Pons (tissue), 1 donor: ENCODE measurements at regions not wholly inside any gene's neighbourhood (a gene's known extent, or its start where the extent isn't known, plus 50 kb on each side); places are given as distances from the start of the nearest gene placed in this dataset.
"Not testable (repeated sequence)": the region's sequence is repeated elsewhere in the genome, so short reads cannot be mapped to it uniquely, and the experiment has no call there.

Source experiments
- DNase-seq: peaks from one replicate; pipeline ENCODE4 v3.0.0-alpha.2; 2016; ENCODE audit warnings: low spot score

DNA sequence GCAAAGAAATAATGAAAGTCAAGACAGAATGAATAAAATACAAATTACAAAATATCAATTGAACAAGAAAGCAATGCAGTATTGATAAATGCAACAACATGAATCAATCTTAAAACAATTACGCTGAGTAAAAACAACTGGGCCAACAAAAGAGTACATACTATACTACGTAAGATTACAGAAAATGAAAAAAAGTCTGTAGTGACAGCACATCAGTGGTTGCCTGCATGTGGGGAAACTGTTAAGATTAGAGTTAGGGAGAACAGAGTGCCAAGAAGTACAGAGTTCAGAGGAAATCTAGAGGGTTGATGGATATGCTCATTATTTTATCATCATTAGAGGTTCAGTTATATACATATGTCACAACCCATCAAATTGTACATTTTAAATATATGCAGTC is 706.6 kb upstream of the ACO1 start:
- DNase-seq, result no peak

DNA sequence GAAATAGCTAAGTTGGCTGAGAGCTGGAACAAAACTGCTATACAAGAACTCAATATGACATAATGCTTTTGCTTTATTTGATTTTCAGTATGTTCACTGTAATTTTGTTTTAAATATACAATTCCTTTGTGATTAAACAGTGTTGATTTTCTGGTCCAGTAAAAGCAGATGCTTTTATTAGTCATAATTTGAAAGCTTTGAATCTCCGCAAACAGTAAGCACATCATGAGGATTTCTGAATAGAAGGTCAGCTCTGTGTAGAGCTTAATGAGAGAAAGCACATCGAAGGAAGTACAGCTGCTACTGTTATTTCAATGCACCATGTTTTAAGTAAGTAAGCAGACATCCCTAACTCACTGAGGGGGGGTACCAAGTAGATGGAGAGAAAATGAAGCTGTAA is 701.3 kb upstream of the ACO1 start:
- no peak for DNase-seq

DNA sequence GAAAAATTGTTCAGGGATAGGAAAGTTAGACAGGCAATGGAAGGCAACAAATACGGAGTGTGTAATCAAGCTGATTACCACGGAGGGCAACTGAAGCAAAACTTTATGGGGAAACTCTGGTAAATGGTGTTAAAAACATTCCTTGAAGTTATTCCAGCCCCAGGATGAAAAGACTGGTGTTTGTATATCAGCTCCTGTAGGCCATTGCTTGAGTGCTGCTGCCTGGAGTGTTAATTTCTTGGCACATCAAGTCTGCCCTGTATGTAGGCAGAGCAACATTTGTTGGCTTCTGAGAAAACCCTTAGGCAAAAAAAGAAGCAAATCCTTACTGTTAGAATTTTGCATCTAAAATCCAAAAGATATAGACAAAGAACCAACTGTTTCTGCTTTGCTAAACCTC is 686.5 kb upstream of the ACO1 start:
- DNase-seq, result no peak

DNA sequence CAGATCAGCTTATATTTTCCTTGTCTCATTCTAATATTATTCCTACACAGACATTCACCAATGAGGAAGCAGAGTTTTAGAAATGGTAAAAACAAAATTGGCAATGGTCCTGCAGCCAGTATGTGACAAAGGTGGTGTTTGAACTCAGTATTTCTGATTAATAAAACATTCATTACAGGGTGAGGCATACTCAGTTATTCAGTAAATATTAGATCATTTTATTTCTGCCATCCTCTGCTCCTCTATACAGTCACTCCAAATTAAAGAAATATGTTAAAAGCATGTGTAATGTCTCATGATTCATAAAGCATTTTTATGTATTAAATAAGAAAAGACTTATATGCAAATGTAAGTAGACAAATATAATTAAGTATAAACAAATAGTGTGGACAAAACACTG is 684.6 kb upstream of the ACO1 start:
- no peak for DNase-seq

DNA sequence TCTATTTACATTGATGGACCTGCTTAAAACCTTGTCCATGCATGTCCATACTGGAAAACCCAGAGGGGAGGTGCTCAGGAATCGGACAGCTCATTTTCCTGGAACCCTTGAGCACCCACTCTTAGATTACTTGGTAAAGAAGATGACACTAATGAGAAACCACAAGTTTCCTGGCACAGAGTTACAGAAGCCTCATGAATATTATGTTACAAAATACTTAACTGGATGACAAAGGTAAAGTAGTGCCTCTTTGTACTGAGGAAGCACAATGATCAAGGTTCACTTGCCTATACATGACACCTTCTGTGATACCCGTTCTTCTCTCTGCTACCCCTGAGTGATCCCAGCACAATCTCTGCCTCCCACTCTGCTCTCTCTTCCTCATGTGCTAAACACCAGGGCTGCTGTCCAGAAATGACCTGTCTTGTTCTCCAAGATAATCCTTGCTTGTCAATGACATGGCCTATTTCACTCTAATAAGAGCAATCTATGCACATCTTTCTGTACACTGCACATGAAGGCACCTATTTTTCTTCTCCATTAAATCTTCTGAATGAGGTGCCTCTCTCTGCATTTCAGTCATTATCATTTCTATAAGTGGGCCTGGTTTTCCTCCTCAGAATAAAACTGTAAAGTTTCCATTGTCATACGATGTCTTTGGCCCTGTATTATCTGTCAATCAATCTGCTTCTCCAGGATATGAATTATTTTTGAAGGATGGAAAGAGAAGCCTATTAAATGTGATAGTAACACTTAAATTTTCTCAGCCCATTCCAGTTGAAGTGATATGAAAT is 684.0 kb upstream of the ACO1 start:
- DNase-seq, result no peak

DNA sequence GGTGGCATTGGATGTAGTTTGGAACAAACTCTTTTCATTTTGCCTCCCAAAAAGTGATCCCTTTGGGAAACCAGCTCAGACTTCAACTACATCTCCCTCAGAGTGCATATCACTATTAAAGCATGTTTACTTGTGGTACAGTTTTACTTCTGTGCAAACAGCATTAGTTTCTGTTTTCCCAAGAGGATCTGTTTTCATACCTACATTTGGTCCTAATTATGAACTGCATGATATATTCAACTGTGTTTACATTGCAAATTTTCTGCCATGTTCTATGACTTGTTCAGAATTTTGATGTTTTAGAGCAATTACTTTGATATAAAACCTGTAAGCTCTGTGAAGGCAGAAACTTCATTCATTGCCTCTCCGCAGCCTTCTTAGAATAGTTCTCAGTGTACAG is 681.5 kb upstream of the ACO1 start:
- DNase-seq, result no peak

DNA sequence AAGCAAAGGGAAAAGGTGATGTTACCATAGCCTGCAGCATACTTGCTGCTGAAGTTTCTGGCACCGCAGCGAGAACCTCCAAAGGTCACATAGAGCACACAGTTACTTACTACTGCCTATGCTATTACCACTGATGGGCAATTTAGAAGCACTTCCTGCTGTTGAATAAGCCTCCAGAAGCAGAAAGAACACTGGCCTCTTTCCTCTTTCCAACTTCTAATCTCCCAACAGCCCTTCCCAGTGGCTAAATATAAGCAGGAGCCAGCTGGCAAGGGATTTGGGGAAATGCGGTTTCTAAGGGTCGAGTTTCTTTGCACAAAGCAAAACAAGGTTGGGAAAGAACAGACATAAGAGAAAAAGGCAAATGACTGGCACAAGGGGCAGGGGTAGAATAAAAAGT is 669.2 kb upstream of the ACO1 start:
- no peak for DNase-seq

DNA sequence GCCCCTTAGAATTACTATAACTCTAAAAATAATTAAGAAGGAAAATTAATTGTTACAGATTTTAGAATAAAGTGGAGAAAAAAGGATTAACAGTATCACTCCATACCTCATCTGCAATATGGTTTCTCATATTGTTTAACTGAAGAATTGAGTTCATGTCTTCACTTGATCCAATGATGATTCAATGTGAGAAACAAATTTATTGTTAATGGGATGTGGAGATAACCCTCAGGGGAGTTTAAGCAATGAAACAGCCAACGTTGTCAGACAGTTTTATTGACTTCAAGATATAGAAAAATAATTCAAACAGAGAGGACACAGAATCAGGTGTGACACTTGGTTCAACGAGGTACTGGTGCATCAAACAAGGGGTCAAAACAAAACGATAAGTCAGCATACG is 665.2 kb upstream of the ACO1 start:
- DNase-seq, result no peak

DNA sequence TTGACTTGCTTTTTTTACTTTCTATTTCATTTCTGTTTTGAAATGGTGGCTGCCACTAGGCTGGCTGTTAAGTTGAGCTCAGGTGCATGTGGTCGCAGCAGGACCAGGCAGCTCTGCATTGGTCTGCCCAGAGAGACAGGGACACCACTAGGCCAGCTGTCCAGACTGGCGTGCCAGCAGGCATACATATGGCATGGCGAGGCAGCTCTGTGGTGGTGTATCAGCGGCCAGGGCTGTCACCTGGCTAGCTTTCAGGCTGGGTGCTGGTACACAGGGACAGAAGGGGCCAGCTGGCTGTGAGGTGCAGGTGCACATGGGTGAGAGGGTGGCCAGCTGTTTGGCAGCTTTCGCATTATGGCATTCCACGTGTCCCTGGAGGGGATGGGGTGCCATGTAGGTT is 654.0 kb upstream of the ACO1 start:
- DNase-seq, result no peak

DNA sequence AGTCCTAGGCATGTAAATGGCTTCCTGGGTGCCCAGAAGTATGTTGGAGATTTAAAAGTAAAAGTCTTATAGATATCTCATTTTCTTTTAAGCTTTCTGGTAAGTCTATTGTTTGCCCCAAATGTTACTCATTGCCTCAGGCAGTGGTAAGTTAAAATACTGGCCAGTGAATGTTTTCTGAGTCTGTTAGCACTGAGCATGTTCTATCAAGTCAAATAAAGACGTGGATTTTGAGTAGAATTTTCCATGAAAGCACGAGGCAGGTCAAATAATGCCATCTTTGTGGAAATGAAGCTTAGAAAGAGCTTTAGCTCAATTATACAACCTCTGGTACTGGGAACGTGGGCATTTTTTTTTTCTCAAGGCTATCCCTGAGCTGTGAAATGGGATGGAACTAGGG is 651.3 kb upstream of the ACO1 start:
- no peak for DNase-seq

DNA sequence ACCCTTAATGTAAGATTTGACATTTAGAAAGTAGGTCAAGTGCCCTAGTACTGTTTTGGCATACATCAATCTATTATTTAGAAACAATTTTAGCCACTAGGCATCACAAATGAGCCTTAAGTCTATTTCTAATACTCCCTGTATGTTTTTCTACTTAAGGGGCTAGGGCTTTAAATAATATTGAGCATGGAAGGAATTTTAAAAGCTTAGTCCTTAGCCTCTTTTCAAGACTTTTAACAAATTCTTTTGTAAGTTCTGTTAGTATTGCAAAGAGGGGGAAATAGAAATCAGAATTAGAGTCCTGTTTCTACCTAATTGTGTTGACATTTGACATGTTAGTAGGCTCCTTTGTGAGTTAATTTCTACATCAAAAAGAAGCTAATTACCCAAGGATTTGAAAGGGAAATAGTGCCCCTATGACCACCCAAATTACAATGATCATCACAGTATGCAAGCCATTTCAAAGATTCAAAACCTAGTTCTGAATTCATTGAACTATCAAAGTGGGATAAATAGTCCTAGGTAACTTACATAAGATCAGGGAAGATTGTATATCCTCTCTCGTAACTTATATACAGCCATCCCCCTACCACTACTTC is 647.8 kb upstream of the ACO1 start:
- DNase-seq, result no peak

DNA sequence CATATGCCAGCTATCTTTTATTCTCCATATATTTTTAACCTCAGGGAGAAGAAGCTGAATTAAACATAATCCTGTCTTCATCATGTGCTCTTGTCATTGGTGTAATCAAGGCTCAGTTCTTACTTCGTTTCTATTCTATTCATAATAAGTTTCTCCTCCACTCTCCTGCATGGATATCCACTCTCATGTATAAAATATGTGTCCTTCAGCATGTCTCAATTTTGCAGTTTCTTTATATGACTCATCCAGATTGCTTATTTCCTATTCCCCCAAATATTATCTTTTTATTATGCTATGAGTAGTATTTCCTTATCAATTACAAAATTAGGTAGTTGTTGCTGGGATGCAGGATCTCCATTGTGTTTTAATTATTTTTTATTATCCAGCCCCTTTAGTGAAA is 643.7 kb upstream of the ACO1 start:
- DNase-seq, result no peak

DNA sequence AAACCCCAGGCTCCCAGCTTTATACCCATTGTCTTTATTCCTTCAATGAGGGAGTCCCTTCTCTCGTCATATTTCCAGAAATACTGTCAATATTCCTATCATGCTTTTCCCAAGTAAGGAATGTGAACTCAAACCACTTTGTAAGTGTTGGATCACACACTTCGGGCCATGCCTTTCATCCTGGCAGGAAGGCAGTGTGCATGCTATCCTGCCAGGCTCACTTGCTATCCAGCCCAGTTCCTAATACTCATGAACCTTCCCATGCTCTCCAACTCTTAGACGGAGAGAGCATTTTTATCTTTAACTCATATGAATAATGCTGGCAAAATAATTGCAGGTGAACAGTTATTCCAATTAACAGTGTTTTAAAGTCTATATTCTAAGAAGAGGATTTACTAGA is 639.9 kb upstream of the ACO1 start:
- no peak for DNase-seq

DNA sequence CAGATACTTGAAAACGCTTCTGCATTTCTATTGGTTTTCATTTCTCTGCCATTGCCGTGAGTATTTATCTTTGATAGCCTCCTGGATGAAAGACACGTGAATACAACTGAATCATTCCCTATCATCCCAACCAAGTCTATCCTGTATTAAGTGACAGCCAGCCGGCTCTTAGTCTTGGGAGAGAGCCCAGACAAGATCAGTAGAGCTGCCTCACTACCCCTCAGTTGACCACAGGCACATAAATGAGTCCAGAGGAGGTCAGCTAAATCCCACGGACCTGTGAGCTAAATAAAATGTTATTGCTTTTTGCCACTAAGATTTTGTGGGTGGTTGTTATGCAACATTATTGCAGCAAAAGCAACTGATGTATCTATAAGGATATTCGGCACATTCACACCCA is 639.0 kb upstream of the ACO1 start:
- no peak for DNase-seq

DNA sequence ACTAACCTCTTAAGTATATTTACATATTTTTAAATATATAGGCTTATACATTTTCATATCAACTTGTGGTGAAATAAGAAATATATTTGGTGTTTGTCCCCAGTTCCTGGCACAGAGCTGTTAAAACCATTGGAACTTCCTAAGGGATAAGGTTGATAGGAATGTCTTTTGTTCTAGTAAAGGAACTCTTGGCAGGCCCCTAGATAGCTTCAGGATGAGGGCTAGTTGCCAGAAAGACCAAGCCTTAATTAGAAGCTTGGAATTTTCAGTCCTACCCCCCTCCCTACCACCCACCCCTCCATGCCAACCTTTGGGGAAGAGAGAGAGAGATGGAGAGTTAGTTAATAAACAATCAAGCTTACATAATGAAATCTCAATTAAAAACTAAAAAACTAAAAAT is 638.6 kb upstream of the ACO1 start:
- no peak for DNase-seq

DNA sequence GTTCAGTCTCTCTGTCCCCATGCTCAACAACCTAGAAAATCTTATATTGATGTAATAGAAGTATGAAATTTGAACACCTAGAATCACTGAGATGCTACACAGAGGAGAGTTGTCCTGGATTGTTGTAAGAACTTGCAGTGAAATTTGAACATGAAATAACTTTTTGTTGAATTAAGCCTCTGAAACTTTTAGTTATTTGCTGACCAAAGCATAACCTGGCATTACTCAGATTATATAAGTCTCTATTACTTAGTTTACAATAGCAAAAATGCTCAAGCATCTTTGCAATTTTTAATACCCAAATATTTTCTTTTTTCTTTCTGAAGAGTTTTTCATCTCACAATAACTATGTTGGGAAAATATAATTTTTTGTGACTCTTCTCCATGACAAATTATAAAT is 630.7 kb upstream of the ACO1 start:
- DNase-seq, result no peak

DNA sequence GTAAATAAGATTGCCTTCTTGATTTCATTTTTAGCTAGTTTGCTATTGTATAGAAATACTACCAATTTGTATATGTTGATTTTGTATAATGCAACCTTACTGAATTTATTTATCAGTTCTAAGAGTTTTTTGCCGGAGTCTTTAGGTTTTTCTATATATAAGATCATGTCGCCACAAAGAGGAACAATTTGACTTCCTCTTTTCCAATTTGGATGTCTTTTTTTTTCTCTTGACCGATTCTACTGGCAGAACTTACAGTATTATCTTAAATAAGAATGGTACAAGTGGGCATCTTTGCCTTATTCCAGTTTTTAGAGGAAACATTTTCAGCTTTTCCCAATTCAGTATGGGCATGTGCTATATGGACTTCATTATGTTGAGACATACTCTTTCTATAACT is 624.7 kb upstream of the ACO1 start:
- no peak for DNase-seq

DNA sequence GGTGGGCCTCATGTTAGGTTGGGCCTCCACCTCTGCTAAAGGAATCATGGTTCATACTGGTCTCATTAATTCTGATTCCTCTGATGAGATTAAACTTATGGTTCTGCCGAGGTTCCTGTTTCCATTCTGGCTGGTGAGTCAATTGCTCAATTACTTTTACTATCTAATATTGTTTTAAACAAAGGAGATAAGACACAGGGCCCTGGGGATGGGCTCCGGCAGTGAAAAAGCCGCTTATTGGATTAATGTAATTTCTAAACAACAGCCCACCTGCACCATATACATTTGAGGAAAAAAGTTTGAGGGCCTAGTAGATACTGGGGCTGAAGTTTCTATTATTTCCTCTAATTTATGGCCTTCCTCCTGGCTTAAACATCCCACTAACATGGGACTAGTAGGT is 610.4 kb upstream of the ACO1 start:
- DNase-seq, result not testable (repeated sequence)

DNA sequence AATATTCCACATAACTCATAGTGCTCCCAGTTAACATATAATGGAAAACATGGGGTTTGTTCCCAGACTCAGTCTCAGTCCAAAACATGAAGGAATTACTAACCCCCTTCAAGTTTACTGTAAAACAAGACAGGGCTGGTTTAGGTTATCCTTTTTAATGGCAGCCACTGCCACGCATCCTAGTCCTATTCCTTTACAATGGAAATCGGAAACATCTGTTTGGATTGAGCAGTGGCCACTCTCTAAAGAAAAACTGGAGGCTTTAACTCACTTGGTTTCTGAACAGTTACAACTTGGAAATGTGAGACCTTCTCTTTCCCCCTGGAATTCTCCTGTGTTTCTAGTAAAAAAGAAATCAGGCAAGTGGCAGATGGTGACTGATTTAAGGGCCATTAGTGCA is 609.9 kb upstream of the ACO1 start:
- no peak for DNase-seq

DNA sequence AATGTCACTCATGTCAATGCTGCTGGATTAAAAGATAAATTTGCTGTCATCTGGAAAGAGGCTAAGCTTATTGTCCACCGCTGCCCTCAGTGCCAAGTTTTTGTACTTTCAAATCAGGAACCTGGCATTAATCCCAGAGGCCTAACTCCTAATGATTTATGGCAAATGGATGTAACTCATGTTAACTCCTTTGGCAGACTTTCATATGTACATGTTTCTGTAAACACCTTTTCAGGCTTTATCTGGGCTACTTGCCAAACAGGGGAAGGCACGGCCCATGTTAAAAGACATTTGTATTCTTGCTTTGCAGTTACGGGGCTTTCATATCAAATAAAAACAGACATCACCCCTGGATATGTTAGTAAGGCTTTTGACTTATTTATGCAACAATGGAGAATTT is 608.0 kb upstream of the ACO1 start:
- DNase-seq, result no peak

DNA sequence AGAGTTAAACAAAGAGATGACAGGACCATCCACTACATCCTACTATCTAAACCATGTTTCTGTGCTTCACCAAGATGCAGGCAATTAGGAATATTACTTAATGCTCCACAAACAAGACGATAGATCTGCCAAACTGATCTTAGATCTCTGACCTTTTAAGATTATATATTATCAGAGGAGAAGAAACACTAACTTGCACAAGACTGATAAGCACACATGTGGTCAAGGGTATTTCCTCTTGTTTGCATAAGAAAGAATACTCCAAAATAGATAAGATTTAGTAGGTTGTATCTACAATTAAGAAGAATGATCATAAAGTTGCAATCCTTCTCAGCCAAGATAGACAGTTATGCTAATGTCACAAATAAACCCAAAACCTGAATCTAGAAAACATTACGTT is 601.0 kb upstream of the ACO1 start:
- no peak for DNase-seq

DNA sequence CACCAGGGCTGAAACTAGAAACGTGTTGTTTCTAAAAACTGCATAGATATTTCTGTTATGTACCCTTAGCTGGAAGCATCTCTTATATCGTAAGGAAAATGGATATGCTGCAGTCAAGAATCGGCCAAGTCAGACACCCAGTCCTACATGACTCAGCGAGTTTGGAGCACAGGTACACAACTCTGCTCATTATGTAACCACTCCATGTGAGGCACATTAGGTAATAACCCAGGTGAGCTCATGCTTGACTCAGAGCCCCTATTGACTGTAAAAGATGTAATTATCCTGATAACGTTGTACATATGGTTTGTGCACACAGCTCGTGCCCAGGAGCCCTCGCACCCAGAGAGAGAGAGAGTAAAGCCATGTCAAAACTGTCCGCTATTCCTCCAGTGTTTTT is 593.7 kb upstream of the ACO1 start:
- DNase-seq, result no peak

DNA sequence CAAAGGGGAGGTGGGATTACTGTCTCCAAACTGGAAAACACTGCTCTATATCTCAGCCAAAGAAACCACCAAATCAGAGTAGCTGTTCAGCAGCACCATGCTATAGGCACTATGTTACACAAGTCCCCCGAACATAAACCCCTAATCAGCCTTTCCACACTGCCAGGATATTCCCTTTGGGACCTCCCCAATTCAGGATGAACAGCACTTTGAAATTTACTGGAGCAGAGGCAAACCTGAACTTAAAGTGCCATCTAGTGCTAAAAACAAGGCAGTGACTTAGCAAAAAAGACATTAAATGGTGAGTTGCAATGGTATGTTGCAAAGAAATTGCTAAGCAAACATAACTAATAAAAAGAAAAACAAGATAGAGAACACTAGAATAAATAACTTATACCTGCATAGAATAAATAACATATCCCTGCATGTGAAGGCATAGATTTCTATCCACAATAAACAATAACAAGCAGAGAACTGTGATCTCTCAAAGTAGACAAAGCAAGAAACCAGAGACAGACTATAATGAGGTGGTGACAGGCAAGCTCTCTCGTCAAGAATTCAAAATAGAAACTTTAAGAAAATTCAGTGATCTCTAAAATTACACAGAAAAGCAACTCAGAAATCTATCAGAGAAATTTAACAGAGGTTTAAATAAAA is 584.4 kb upstream of the ACO1 start:
- no peak for DNase-seq
